RWPE1 (cell line): ENCODE measurements at regions not wholly inside any gene's neighbourhood (a gene's known extent, or its start where the extent isn't known, plus 50 kb on each side); places are given as distances from the start of the nearest gene placed in this dataset.
"Not testable (repeated sequence)": the region's sequence is repeated elsewhere in the genome, so short reads cannot be mapped to it uniquely, and the experiment has no call there.

Experiments
- CTCF ChIA-PET: fragments of 350-600 bp; sonication (Branson Sonifier 250); formaldehyde crosslinking; extraction: SDS; loops from one replicate; lab custom pipeline; 2021; lab: Yijun Ruan, JAX
- POLR2A ChIA-PET: fragments of 400-600 bp; formaldehyde crosslinking; extraction: SDS; loops from one replicate; lab custom pipeline; 2020; ENCODE audit warnings: antibody characterized with exemption; ENCODE audit not compliant: low non-redundant PET; lab: Yijun Ruan, JAX
- DNase-seq: peaks from one replicate; pipeline ENCODE4 v3.0.0; 2012; ENCODE audit warnings: low spot score
- H3K27ac ChIP-seq: fragments of 450-650 bp; 2 replicates; pipeline ENCODE4 v1.5.1; 2017
- CTCF ChIP-seq: fragments of 450-650 bp; conservative IDR thresholded peaks from 2 replicates; pipeline ENCODE4 v1.5.1; 2017; ENCODE audit warnings: low read depth, mild to moderate bottlenecking

GRCh38 chr3:17877299-17877698, 134.9 kb upstream of the TBC1D5 start:
- DNase-seq = no peak
- H3K27ac ChIP-seq = no peak overlapping the region
- CTCF ChIA-PET = no interaction called here
- no peak for TF ChIP-seq CTCF
- POLR2A ChIA-PET = no interaction called here

GRCh38 chr3:17874636-17875035, 132.2 kb upstream of the TBC1D5 start:
- no peak overlapping the region for H3K27ac ChIP-seq
- ChIA-PET POLR2A (no interaction called here), CTCF (no interaction called here)
- no peak for TF ChIP-seq CTCF
- DNase-seq = no peak

- H3K27ac ChIP-seq = no peak overlapping the region
- CTCF ChIA-PET = no interaction called here
- DNase-seq = no peak
- TF ChIP-seq CTCF = no peak
- POLR2A ChIA-PET = no interaction called here
These were observed 130.0 kb upstream of the TBC1D5 start for GRCh38 chr3:17872457-17872856.

- DNase-seq = no peak
- ChIA-PET CTCF (no interaction called here), POLR2A (no interaction called here)
These were observed 123.2 kb upstream of the TBC1D5 start for GRCh38 chr3:17865631-17866030.

GRCh38 chr3:17861476-17861875, 119.0 kb upstream of the TBC1D5 start:
- no peak for TF ChIP-seq CTCF
- ChIA-PET CTCF (no interaction called here), POLR2A (no interaction called here)
- H3K27ac ChIP-seq = no peak overlapping the region
- no peak for DNase-seq

More at GRCh38 chr3:17865631-17866030, 123.2 kb upstream of the TBC1D5 start:
- H3K27ac ChIP-seq = no peak overlapping the region
- TF ChIP-seq CTCF = no peak

- DNase-seq, H3K27ac ChIP-seq, POLR2A ChIA-PET, CTCF ChIA-PET: not testable (repeated sequence)
These were observed 118.5 kb upstream of the TBC1D5 start for GRCh38 chr3:17860840-17861471.

- no peak overlapping the region for H3K27ac ChIP-seq
- no peak for TF ChIP-seq CTCF
- POLR2A ChIA-PET = no interaction called here
- no peak for DNase-seq
- CTCF ChIA-PET = no interaction called here
These were observed 109.8 kb upstream of the TBC1D5 start for GRCh38 chr3:17852217-17852616.
